ENCODE measurements at regions not wholly inside any gene's neighbourhood (a gene's known extent, or its start where the extent isn't known, plus 50 kb on each side); places are given as distances from the start of the nearest gene placed in this dataset.
A peak's percentile ranks its signal among the peaks of the same experiment; 100 is the strongest.

GRCh38 chr9:134228649-134229048 lies 64.3 kb upstream of the RNU6ATAC start:
- DNase-seq: no peak

DNA sequence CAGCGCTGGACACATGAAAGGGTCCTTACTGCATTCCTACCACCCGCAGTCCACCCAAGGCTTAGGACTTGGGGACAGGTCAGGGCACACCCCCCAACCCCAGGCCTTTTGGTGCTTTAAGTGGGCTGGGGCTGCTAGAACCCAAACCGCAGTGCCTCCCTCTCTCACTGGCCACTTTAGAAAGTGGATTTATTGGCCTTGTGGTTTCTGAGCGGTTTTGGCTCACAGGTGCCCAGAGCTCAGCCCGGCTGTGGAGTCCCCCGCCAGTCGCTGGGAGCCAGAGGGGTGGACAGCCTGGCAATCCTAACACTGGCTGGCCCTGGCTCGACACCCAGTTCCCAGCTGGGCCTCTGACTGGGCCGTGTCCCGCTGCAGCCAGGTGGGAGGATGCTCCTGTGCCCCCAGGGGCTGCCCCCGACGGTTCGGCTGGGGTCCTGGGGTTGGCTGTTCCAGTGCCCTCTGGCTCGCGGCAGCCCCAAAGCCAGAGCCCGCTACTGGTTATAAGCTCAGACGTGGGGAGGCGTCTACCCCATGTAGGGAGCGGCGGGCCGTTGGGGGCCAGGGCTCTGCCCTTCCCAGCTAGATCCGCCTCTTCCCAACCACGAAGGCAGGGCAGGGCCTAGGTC lies 65.2 kb upstream of the RNU6ATAC start:
- DNase-seq: no peak

GRCh38 chr9:134230092-134230941 lies 66.0 kb upstream of the RNU6ATAC start:
- DNase-seq: no peak

DNA sequence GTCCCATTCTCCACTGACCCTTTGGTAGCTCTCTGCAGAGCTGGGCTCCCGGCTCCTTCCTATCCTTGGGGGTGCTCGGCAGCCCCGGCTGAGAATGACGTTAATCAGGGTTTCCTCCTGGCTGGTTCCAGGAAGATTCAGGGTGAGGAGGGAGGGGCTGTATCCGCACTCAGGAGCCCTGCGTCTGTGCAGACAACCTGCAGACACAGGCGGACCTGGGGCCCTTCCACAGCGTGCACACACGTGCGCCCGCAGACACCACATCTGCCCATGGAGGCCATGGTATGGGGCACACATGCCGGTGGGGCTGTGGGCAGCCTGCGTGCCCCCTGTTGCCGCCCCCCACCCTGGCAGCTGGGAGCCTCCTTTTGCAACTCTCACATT lies 66.6 kb upstream of the RNU6ATAC start:
- no peak for DNase-seq

- no peak for DNase-seq
Observed at GRCh38 chr9:134231330-134231745, 67.0 kb upstream of the RNU6ATAC start.

- no peak for DNase-seq
Observed at GRCh38 chr9:134231767-134232166, 67.4 kb upstream of the RNU6ATAC start.

DNA sequence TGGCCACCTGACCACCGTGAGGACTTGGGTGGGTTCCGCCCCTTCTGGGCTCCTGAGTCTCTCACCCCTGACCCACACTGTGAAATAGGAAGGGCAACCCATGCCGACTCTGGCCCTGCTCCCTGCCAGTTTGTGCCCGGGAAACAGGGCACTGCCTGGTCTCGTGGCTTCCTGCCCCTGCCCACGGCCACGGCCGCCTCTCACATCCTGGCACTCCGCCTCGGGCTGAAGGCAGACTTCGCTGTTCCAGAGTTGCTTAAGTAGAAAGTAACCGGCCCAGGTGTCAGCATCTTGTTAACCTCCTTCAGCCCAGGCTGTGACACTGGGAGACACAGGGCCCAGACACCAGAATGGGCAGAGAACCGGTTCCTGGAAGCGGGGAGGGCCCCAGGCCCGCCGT lies 68.7 kb upstream of the RNU6ATAC start:
- DNase-seq: peak; percentile 50 to 53

DNA sequence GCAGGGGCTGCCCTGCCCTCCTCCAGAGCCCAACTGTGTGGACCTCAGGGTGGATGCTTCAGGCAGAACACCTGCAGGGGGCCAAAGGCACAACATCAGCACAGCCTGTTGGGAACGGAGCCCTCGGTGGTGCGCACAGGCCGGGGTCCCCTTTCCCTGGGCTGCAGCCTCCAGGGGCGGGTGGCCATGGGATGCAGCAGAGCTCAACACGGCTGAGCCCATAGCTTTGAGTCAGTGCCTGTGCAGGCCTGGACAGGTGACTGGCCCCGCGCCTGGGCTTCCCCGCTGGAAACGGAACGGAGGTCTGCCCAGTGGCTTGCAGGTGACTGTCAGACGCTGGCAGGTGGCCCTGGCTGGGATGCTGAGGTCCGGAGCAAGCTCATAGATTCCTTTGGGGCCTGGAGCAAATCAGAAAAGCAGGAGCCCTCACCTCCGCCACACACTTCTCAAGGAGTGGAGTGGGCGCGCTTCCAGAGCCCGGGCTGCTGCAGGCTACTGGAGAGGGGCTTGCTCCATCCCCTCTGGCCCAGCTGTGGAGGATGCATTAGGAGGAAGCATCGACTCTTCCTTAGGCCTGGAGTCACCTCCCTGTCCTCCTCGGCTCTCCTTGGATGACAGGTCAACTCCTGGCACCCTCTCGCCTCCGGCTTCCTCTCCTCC lies 69.8 kb upstream of the RNU6ATAC start:
- DNase-seq: no peak

GRCh38 chr9:134234687-134235359 lies 70.5 kb upstream of the RNU6ATAC start:
- no peak for DNase-seq

- DNase-seq: no peak
Observed at GRCh38 chr9:134235366-134235765, 71.0 kb upstream of the RNU6ATAC start.

GRCh38 chr9:134236001-134236421 lies 71.6 kb upstream of the RNU6ATAC start:
- no peak for DNase-seq

GRCh38 chr9:134236935-134237629 lies 72.7 kb upstream of the RNU6ATAC start:
- DNase-seq: no peak

DNA sequence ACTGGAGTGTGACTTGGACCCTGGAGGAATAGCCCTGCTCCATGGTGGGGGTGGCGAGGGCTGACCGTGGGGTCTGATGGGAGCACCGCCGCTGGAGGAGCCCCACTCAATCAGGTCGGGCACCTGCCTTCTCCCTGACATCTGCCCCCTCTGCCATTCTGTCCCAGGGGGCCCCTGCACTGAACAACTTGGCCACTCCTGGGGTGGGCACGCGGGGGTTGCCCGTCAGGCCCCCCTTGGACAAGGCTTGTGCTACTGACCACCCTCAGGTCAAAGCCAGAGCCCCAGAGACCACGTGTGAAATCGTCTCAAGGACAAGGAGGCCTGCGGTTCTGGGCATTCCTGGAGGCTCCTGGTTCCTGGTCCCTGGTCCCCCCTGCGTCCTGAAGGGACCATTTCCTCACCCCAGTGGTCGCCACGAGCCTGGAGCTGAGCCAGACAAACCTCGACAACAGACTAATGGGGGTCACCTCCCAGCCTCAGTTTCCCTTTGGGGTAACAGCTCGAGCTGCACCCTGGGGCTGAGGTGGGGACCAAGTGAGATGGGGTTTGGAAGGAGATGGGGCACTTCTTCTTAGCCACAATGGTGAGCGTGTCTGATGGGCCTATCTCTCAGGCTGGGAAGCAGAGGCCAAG lies 73.4 kb upstream of the RNU6ATAC start:
- no peak for DNase-seq

GRCh38 chr9:134239130-134239903 lies 75.0 kb upstream of the RNU6ATAC start:
- no peak for DNase-seq

DNA sequence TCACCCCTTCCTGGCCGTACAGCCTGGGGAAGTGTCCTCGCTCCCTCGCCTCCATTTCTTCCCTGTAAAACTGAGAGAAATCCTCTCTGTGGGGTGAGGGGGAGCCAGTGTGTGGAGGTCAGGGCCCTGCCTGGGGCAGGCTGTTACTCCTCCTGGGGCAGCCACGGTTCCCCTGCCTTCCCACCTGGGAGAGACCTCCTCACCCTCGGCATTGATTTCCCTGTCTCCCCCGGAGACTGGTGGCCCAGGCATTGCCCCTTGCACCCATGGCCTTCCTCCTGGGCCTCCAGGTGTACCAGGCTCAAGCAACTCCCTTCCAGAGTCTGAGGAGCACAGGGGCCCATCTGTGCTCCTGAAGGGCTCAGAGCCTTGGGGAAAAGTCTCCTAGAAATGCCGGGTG lies 75.6 kb upstream of the RNU6ATAC start:
- no peak for DNase-seq

DNA sequence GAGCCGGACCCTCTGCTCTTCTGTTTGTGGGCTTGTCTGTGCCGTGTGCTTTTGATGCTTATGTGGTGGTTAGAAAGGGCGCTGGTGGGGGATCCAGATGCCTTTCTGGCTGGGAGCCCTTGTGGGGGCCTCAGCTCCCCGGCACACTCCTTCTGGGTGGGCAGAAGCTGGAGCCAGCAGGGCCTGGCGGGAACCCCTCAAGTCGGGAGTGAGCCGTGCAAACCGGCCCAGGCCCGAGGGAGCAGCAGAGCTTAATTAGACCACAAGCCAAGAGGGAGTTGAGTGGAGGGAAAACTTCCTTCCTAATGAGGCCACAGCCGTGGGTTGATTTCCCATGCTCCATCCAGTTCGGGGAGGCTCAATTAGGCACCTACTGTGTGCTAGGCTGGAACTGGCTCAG lies 76.0 kb upstream of the RNU6ATAC start:
- DNase-seq: no peak

DNA sequence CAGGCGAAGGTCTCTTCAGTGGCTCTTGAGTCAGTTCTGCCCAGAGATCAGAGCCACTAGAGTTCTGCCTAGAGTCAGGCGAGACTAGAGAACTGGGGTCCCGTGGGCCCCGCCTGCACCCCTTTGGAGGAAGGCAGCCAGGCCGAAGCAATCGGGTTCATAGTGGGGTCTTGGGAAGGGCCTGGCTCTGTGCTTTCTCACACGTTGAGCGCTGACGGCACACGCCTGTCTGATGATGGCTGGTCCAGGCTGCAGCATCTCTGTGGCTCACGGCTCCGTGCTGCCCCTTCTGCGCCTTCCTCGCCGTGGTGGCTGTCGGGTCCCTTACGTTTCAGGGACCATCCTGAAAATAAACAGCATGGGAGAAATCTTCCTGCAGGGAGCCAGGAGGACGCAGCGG lies 78.3 kb upstream of the RNU6ATAC start:
- DNase-seq: no peak

DNA sequence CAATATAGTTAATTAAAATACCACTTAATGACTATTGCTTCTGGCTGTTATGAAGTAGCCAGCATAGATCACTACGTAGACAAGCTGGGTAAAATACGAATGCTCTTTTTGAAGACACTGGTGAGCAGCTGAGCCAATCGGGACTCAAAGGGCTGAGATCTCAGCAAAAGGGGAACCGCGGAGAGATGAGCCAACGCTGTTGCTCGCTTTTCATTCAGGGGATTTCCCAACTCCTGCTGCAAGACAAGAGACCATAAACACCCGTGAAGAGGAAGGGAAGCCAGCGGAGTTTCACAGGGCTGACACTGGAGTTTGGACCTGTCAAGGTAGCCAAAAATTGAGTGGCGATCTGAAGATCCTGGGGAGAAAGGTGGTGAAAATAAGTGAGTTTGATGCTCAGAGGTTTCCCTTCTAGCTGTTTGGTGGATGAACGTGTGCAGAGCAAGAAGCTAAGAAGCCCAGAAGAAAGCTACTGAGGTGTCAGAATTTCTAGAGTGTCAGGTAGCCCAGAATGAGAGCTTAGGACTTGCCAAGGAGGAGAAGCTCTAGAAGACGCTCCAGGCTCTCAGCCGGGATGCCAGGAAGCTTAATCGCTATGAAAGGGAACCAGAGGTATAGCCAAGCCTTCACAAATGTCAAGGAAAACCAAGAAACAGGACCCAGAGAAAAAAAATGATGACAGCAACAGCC lies 79.6 kb upstream of the RNU6ATAC start:
- DNase-seq: peak; percentile 95

DNA sequence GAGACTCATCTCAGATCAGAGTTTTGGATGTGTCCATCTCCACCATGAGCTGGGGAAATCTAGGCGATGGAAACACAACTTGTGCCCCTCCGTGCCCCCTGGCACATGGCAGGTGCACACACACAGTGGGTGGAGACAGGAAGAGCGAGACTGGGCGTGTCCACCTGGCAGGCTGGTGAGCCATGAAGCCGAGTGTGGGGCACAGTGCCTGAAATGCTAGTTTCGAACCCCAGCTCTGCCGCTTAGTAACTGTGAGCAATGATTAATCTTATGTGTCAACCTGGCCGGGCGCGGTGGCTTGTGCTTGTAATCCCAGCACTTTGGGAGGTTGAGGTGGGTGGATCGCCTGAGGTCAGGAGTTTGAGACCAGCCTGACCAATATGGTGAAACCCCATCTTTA lies 80.8 kb upstream of the RNU6ATAC start:
- DNase-seq: no peak

DNA sequence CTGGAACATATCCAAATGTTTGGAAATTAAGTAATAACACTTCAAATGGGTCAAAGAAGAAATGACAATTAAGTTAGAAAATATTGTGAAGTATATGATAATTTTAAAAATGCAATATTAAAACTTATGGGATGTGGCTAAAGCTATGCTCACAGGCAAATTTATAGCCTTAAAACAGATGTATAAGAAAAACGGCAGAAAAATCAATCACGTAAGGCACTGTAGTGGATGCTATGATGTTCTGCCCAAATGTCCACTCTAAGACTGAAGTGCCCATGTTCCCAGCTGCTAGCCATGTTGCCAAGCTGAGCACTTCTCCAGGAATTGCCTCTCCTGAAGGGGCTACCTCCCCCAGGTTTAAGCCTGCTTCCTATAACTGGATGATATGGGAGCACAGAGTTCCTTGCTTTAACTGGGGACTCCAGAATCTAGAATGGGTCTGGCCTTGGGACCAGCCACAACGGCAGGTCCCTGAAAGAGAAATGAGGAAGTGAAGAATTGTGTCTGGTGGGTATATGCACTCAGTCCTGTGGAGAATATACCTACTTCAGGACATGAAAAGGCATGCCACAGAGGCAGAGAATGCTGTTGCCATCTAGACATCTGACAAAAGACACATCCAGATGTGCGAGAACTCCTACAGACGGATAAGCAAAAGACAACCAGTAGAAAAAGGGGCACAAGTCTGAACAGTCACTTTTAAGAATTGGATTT lies 78.2 kb upstream of the RXRA start:
- DNase-seq: no peak
